GM21528 (cell line): ENCODE measurements at regions not wholly inside any gene's neighbourhood (a gene's known extent, or its start where the extent isn't known, plus 50 kb on each side); places are given as distances from the start of the nearest gene placed in this dataset.

Source experiments
- ATAC-seq: cut with Tn5 transposase; IDR thresholded peaks from one replicate; pipeline ENCODE4 v1.9.1; 2021; ENCODE audit warnings: mild to moderate bottlenecking, moderate library complexity; ENCODE audit not compliant: unreplicated experiment, low FRiP score

- no peak for ATAC-seq
Measured at GRCh38 chr18:61950371-61950770, 57.6 kb upstream of the RNF152 start.

GRCh38 chr18:61949946-61950345 lies 57.1 kb upstream of the RNF152 start:
- ATAC-seq, result no peak

GRCh38 chr18:61948846-61949438 lies 56.1 kb upstream of the RNF152 start:
- no peak for ATAC-seq

GRCh38 chr18:61948281-61948741 lies 55.5 kb upstream of the RNF152 start:
- no peak for ATAC-seq

GRCh38 chr18:61946449-61946848 lies 53.6 kb upstream of the RNF152 start:
- ATAC-seq, result no peak

- no peak for ATAC-seq
Measured at GRCh38 chr18:61943175-61943964, 50.6 kb upstream of the RNF152 start.
